Adrenal gland (tissue), 5 donors: ENCODE measurements at regions not wholly inside any gene's neighbourhood (a gene's known extent, or its start where the extent isn't known, plus 50 kb on each side); places are given as distances from the start of the nearest gene placed in this dataset.

Source experiments
- POLR2A ChIP-seq, 2 donors: fragments of 450-650 bp; IDR thresholded peaks; one replicate each; pipeline ENCODE4 v1.6.1; 2017; ENCODE audit warnings: antibody characterized with exemption in 2 of 2, mild to moderate bottlenecking in 2 of 2, moderate library complexity in 1 of 2
- TF ChIP-seq, protein P1 (sequence below), 6 experiments: fragments of 450-650 bp in 4 of 6; fragments of 200-600 bp in 2 of 6; sonication (generic) in 1 of 6; IDR thresholded peaks; 1 replicate in 5 of 6; 2 replicates in 1 of 6; pipeline versions ENCODE4 v1.5.1 to v1.8.0; 2016 to 2021; ENCODE audit warnings: antibody characterized with exemption in 6 of 6, mild to moderate bottlenecking in 2 of 6, moderate library complexity in 1 of 6
- donor health status: DM: no; HTN: no; CAD: no.

DNA sequence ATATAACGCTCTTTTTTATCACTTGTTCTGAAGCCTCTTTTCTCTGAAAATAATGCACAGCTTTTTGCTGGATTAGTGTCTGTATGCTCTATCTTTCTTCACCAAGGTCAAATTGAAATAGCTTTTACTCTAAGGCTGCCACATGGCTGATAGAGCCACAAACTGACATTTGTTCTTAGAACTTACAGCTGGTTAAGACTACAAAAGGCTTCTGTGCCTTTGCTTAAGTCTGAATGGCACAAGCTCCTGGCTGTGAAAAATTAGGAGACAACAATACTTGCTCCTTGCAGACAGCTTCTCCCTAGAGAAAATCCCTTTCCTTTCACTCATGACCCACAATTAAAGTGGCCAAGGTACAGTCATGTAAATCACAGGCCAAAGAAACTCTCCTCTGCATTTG, 515.3 kb downstream of the DSC3 start:
- TF ChIP-seq, protein P1, sequence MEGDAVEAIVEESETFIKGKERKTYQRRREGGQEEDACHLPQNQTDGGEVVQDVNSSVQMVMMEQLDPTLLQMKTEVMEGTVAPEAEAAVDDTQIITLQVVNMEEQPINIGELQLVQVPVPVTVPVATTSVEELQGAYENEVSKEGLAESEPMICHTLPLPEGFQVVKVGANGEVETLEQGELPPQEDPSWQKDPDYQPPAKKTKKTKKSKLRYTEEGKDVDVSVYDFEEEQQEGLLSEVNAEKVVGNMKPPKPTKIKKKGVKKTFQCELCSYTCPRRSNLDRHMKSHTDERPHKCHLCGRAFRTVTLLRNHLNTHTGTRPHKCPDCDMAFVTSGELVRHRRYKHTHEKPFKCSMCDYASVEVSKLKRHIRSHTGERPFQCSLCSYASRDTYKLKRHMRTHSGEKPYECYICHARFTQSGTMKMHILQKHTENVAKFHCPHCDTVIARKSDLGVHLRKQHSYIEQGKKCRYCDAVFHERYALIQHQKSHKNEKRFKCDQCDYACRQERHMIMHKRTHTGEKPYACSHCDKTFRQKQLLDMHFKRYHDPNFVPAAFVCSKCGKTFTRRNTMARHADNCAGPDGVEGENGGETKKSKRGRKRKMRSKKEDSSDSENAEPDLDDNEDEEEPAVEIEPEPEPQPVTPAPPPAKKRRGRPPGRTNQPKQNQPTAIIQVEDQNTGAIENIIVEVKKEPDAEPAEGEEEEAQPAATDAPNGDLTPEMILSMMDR (IDR thresholded peaks at IDR 0.05), result no peak
- TF ChIP-seq POLR2A (IDR thresholded peaks at IDR 0.05), result no peak
